Pancreas (tissue), 10 donors: ENCODE measurements at regions not wholly inside any gene's neighbourhood (a gene's known extent, or its start where the extent isn't known, plus 50 kb on each side); places are given as distances from the start of the nearest gene placed in this dataset.

ENCODE experiments used
- ATAC-seq, 4 donors: fragments of 200-7000 bp; cut with Tn5 transposase; one replicate each; pipeline versions ENCODE4 v1.8.0 to v1.9.1; 2020; ENCODE audit warnings: mild to moderate bottlenecking in 4 of 4, moderate library complexity in 4 of 4
- DNase-seq, 6 donors: peaks; one replicate each; pipeline ENCODE4 v3.0.0-alpha.2; 2020
- FAIRE-seq: peaks from 2 replicates; lab custom pipeline; 2012; peaks lifted over from hg19 to GRCh38; lab: Jason Lieb, UNC
- H3K27ac ChIP-seq, 4 donors: fragments of 200-600 bp; sonication (generic); 1 replicate in 3 of 4; 2 replicates in 1 of 4; pipeline versions ENCODE4 v1.5.0 to v1.8.0; 2020
- H3K27me3 ChIP-seq, 4 donors: fragments of 200-600 bp; one replicate each; pipeline ENCODE4 v1.8.0; 2021
- H3K36me3 ChIP-seq, 3 donors: fragments of 200-600 bp; sonication (generic) in 1 of 3; one replicate each; pipeline versions ENCODE4 v1.5.0 to v1.8.0; 2020 to 2021
- H3K4me1 ChIP-seq, 3 donors: fragments of 200-600 bp; one replicate each; pipeline ENCODE4 v1.8.0; 2021
- H3K4me3 ChIP-seq, 4 donors: fragments of 200-600 bp; sonication (generic) in 2 of 4; one replicate each; pipeline versions ENCODE4 v1.5.0 to v1.8.0; 2020 to 2021
- H3K9me3 ChIP-seq, 4 donors: fragments of 200-600 bp; one replicate each; pipeline ENCODE4 v1.8.0; 2021
- CTCF ChIP-seq, 4 donors: fragments of 200-600 bp; sonication (generic) in 3 of 4; IDR thresholded peaks; one replicate each; pipeline versions ENCODE4 v1.5.0 to v1.8.0; 2021; ENCODE audit warnings: antibody characterized with exemption in 4 of 4
- WGBS, 2 donors: extraction: QIAGEN DNeasy Blood & Tissue Kit; methylation state at CpG; one replicate each; pipeline ENCODE4 v1.1.7; 2013; 5-methylcytosine and 5-hydroxymethylcytosine counted together
- intact Hi-C, 3 donors: fragments of 100-400 bp; cut with DNase I; formaldehyde crosslinking; loops; one replicate each; pipeline versions ENCODE4 v1.11.1 to v1.14.2; 2022
- donor health status: healthy with polysubstance abuse.
- donor health status: DM: no; HTN: no; CAD: no; lungs with moderate emphysema.
- donor health status: DM: no; HTN: no; CAD: no.
- donor health status: control.
- donor health status: control.
- donor health status: Bipolar disorder and iron deficiency.
- donor health status: DM: yes; HTN: yes; CAD: no.
- donor health status: DM: no; HTN: no; CAD: no.
- donor health status: DM: no; HTN: no; CAD: no.
- donor health status: DM: yes; HTN: yes; CAD: no.

- WGBS, 2 donors, result 71 to 76% methylated on average over 13 of the region's 13 CpGs
- Histone ChIP-seq H3K9me3 (no peaks in the 10 kb centered on the region), H3K4me3 (no peak overlapping the region), H3K27ac (no peak overlapping the region), H3K27me3 (peaks cover 0 to 10% (median 3%) of the 10 kb centered on the region in 4 donors), H3K4me1 (peaks cover 0 to 5% (median 0%) of the 10 kb centered on the region in 3 donors), H3K36me3 (no peaks in the 10 kb centered on the region)
- no peak for FAIRE-seq
- no peak for TF ChIP-seq CTCF (IDR thresholded peaks at IDR 0.05)
- intact Hi-C loops, result loop anchor here in 1 of 3 donors (10.0 kb wide), 1 partner anchor 190 kb away; the partner anchor contains the start of gene LINGO1
- no peak for DNase-seq
- ATAC-seq, result no peak
Observed at GRCh38 chr15:77824361-77825251, 191.9 kb upstream of the LINGO1 start.

GRCh38 chr15:77823736-77824135, 191.0 kb upstream of the LINGO1 start:
- Histone ChIP-seq H3K27ac (no peak overlapping the region), H3K9me3 (no peaks in the 10 kb centered on the region), H3K4me3 (no peak overlapping the region), H3K36me3 (no peaks in the 10 kb centered on the region), H3K27me3 (peaks cover 0 to 10% (median 3%) of the 10 kb centered on the region in 4 donors), H3K4me1 (peaks cover 0 to 5% (median 0%) of the 10 kb centered on the region in 3 donors)
- no peak for ATAC-seq
- FAIRE-seq, result no peak
- DNase-seq, result no peak
- intact Hi-C loops, result loop anchor here in 1 of 3 donors (10.0 kb wide), 1 partner anchor 189 kb away; the partner anchor contains the start of gene LINGO1
- no peak for TF ChIP-seq CTCF (IDR thresholded peaks at IDR 0.05)
- WGBS, 2 donors, result 73 to 90% methylated on average over 4 of the region's 4 CpGs

GRCh38 chr15:77822631-77823230, 190.0 kb upstream of the LINGO1 start:
- Histone ChIP-seq H3K4me1 (peaks cover 0 to 5% (median 0%) of the 10 kb centered on the region in 3 donors), H3K4me3 (no peak overlapping the region), H3K27me3 (peaks cover 0 to 20% (median 3%) of the 10 kb centered on the region in 4 donors), H3K36me3 (no peaks in the 10 kb centered on the region), H3K27ac (no peak overlapping the region), H3K9me3 (no peaks in the 10 kb centered on the region)
- intact Hi-C loops, result loop anchor here in 1 of 3 donors (10.0 kb wide), 1 partner anchor 188 kb away; the partner anchor contains the start of gene LINGO1
- no peak for TF ChIP-seq CTCF (IDR thresholded peaks at IDR 0.05)
- DNase-seq (no peak), ATAC-seq (no peak), FAIRE-seq (no peak)
- WGBS, 2 donors, result 57 to 62% methylated on average over 7 of the region's 7 CpGs

GRCh38 chr15:77821959-77822256, 189.2 kb upstream of the LINGO1 start:
- intact Hi-C loops, result loop anchor here in 1 of 3 donors (10.0 kb wide), 1 partner anchor 187 kb away; the partner anchor contains the start of gene LINGO1
- ATAC-seq, result no peak
- no peaks in the 10 kb centered on the region for H3K36me3 ChIP-seq
- no peaks in the 10 kb centered on the region for H3K9me3 ChIP-seq
- H3K27me3 ChIP-seq, result peaks cover 0 to 27% (median 3%) of the 10 kb centered on the region in 4 donors
- peaks cover 0 to 5% (median 0%) of the 10 kb centered on the region in 3 donors for H3K4me1 ChIP-seq
- no peak for TF ChIP-seq CTCF (IDR thresholded peaks at IDR 0.05)
- no peak overlapping the region for H3K27ac ChIP-seq
- no peak for DNase-seq
- no peak for FAIRE-seq
- WGBS, 2 donors, result 81 to 93% methylated on average over 2 of the region's 2 CpGs
- H3K4me3 ChIP-seq, result no peak overlapping the region
